Muscle layer of duodenum (tissue), 2 donors: ENCODE measurements at regions not wholly inside any gene's neighbourhood (a gene's known extent, or its start where the extent isn't known, plus 50 kb on each side); places are given as distances from the start of the nearest gene placed in this dataset.
"Not testable (repeated sequence)": the region's sequence is repeated elsewhere in the genome, so short reads cannot be mapped to it uniquely, and the experiment has no call there.

Experiments used
- H3K27ac ChIP-seq: one replicate; pipeline ENCODE4 v1.7.0; 2013; ENCODE audit warnings: mild to moderate bottlenecking, low read length
- H3K27me3 ChIP-seq: one replicate; pipeline ENCODE4 v1.7.0; 2013; ENCODE audit warnings: low read depth, mild to moderate bottlenecking, control low read depth, low read length
- H3K36me3 ChIP-seq, 2 donors: one replicate each; pipeline ENCODE4 v1.7.0; 2013; ENCODE audit warnings: low read length in 2 of 2, control low read depth in 1 of 2, mild to moderate bottlenecking in 1 of 2; ENCODE audit not compliant: insufficient read depth in 2 of 2, control insufficient read depth in 1 of 2
- H3K4me1 ChIP-seq, 2 donors: one replicate each; pipeline ENCODE4 v1.7.0; 2013; ENCODE audit warnings: low read length in 2 of 2, mild to moderate bottlenecking in 2 of 2, control low read depth in 1 of 2, moderate library complexity in 1 of 2; ENCODE audit not compliant: insufficient read depth in 2 of 2, control insufficient read depth in 1 of 2
- H3K4me3 ChIP-seq, 2 donors: one replicate each; pipeline ENCODE4 v1.7.0; 2013; ENCODE audit warnings: low read length in 2 of 2, low read depth in 1 of 2, mild to moderate bottlenecking in 1 of 2
- H3K9me3 ChIP-seq, 2 donors: one replicate each; pipeline ENCODE4 v1.7.0; 2013; ENCODE audit warnings: low read length in 2 of 2, control low read depth in 1 of 2, mild to moderate bottlenecking in 1 of 2; ENCODE audit not compliant: control insufficient read depth in 1 of 2
- donor health status: healthy.

- H3K4me1 ChIP-seq, H3K4me3 ChIP-seq, H3K27me3 ChIP-seq, H3K27ac ChIP-seq, H3K9me3 ChIP-seq, H3K36me3 ChIP-seq: not testable (repeated sequence)
These were observed 305.8 kb downstream of the REEP3 start for GRCh38 chr10:63827018-63827417.

- Histone ChIP-seq H3K4me3 (no peak overlapping the region), H3K36me3 (no peaks in the 10 kb centered on the region), H3K9me3 (no peaks in the 10 kb centered on the region), H3K27ac (no peak overlapping the region), H3K4me1 (no peaks in the 10 kb centered on the region), H3K27me3 (no peaks in the 10 kb centered on the region)
These were observed 307.8 kb downstream of the REEP3 start for GRCh38 chr10:63829020-63829419.

GRCh38 chr10:63829573-63830149 is 308.5 kb downstream of the REEP3 start:
- Histone ChIP-seq H3K4me1 (no peaks in the 10 kb centered on the region), H3K9me3 (no peaks in the 10 kb centered on the region), H3K4me3 (no peak overlapping the region), H3K36me3 (no peaks in the 10 kb centered on the region), H3K27me3 (no peaks in the 10 kb centered on the region), H3K27ac (no peak overlapping the region)

GRCh38 chr10:63832686-63833085 is 311.5 kb downstream of the REEP3 start:
- Histone ChIP-seq H3K4me3 (no peak overlapping the region), H3K9me3 (no peaks in the 10 kb centered on the region), H3K27ac (no peak overlapping the region), H3K36me3 (no peaks in the 10 kb centered on the region), H3K4me1 (no peaks in the 10 kb centered on the region), H3K27me3 (no peaks in the 10 kb centered on the region)

GRCh38 chr10:63833411-63834060 is 312.3 kb downstream of the REEP3 start:
- Histone ChIP-seq H3K36me3 (no peaks in the 10 kb centered on the region), H3K27me3 (no peaks in the 10 kb centered on the region), H3K9me3 (no peaks in the 10 kb centered on the region), H3K4me3 (no peak overlapping the region), H3K4me1 (no peaks in the 10 kb centered on the region), H3K27ac (no peak overlapping the region)

- H3K4me3 ChIP-seq: no peak overlapping the region
- no peaks in the 10 kb centered on the region for H3K36me3 ChIP-seq
- H3K4me1 ChIP-seq: no peaks in the 10 kb centered on the region
- H3K9me3 ChIP-seq: no peaks in the 10 kb centered on the region
- H3K27ac ChIP-seq: no peak overlapping the region
- no peaks in the 10 kb centered on the region for H3K27me3 ChIP-seq
These were observed 315.7 kb downstream of the REEP3 start for GRCh38 chr10:63836666-63837442.

- Histone ChIP-seq H3K9me3 (no peaks in the 10 kb centered on the region), H3K4me3 (no peak overlapping the region), H3K4me1 (no peaks in the 10 kb centered on the region), H3K27me3 (no peaks in the 10 kb centered on the region), H3K36me3 (no peaks in the 10 kb centered on the region), H3K27ac (no peak overlapping the region)
These were observed 320.6 kb downstream of the REEP3 start for GRCh38 chr10:63841761-63842160.

GRCh38 chr10:63843107-63843506 is 321.9 kb downstream of the REEP3 start:
- Histone ChIP-seq H3K9me3 (no peaks in the 10 kb centered on the region), H3K27ac (no peak overlapping the region), H3K27me3 (no peaks in the 10 kb centered on the region), H3K4me1 (no peaks in the 10 kb centered on the region), H3K36me3 (no peaks in the 10 kb centered on the region), H3K4me3 (no peak overlapping the region)

- not testable (repeated sequence) for H3K4me1 ChIP-seq, H3K27ac ChIP-seq, H3K27me3 ChIP-seq, H3K9me3 ChIP-seq, H3K4me3 ChIP-seq, H3K36me3 ChIP-seq
These were observed 327.7 kb downstream of the REEP3 start for GRCh38 chr10:63848871-63849270.

- H3K27me3 ChIP-seq: no peaks in the 10 kb centered on the region
- no peak overlapping the region for H3K4me3 ChIP-seq
- H3K9me3 ChIP-seq: peaks cover 0 to 3% of the 10 kb centered on the region in 2 donors
- H3K27ac ChIP-seq: no peak overlapping the region
- peaks cover 6 to 10% of the 10 kb centered on the region in 2 donors for H3K4me1 ChIP-seq
- no peaks in the 10 kb centered on the region for H3K36me3 ChIP-seq
These were observed 341.7 kb downstream of the REEP3 start for GRCh38 chr10:63862860-63863259.

GRCh38 chr10:63865210-63865609 is 344.0 kb downstream of the REEP3 start:
- no peaks in the 10 kb centered on the region for H3K36me3 ChIP-seq
- H3K4me3 ChIP-seq: no peak overlapping the region
- no peak overlapping the region for H3K27ac ChIP-seq
- H3K9me3 ChIP-seq: no peaks in the 10 kb centered on the region
- no peaks in the 10 kb centered on the region for H3K27me3 ChIP-seq
- peaks cover 6 to 10% of the 10 kb centered on the region in 2 donors for H3K4me1 ChIP-seq
